HCT116 (cell line): ENCODE measurements at regions not wholly inside any gene's neighbourhood (a gene's known extent, or its start where the extent isn't known, plus 50 kb on each side); places are given as distances from the start of the nearest gene placed in this dataset.

Source experiments
- ATAC-seq: fragments of 200-7000 bp; cut with Tn5 transposase; 2 replicates; pipeline ENCODE4 v1.9.1; 2020; ENCODE audit warnings: mild to moderate bottlenecking, moderate library complexity
- BruUV-seq: library from RNA; stranded (reverse); fragments of 400-500 nt; replicated peaks from 2 replicates; lab custom pipeline; 2021; lab: Mats Ljungman, UMichigan
- CTCF ChIA-PET: fragments of 300-600 bp; sonication (Branson Sonifier 250); formaldehyde crosslinking; loops from one replicate; lab custom pipeline; 2021; ENCODE audit warnings: antibody characterized with exemption; lab: Charles Lee
- POLR2A ChIA-PET: fragments of 300-600, 350-600 bp; sonication (Branson Sonifier 250); formaldehyde crosslinking; loops from one replicate; lab custom pipeline; 2021; ENCODE audit warnings: antibody characterized with exemption; lab: Charles Lee
- RAD21 ChIA-PET, 2 experiments: fragments of 300-600 bp; sonication (Branson Sonifier 250); formaldehyde crosslinking; loops; one replicate each; lab custom pipeline; 2023; ENCODE audit warnings: low total read pairs in 2 of 2; ENCODE audit not compliant: uncharacterized antibody in 2 of 2, unreplicated experiment in 2 of 2, low non-redundant PET in 1 of 2; lab: Charles Lee
- DNase-seq: peaks from one replicate; pipeline ENCODE4 v3.0.0-alpha.2; 2010; ENCODE audit warnings: low read depth, low spot score
- H2AFZ ChIP-seq: fragments of 200-600 bp; shearing (Covaris generic), sonication (generic); 2 replicates; pipeline ENCODE4 v1.6.1; 2017; ENCODE audit warnings: low read depth, mixed run types, mixed read lengths, antibody characterized with exemption, low read length; ENCODE audit not compliant: poor library complexity, severe bottlenecking
- H3K27ac ChIP-seq: 2 replicates; pipeline ENCODE4 v1.5.1; 2012; ENCODE audit warnings: low read depth, low read length
- H3K27me3 ChIP-seq: fragments of 200-600 bp; sonication (generic); 2 replicates; pipeline ENCODE4 v1.6.1; 2016; ENCODE audit warnings: mixed run types, low read length, mixed read lengths; ENCODE audit not compliant: insufficient read depth
- H3K36me3 ChIP-seq, 2 experiments: fragments of 200-500 bp in 1 of 2; fragments of 200-600 bp in 1 of 2; sonication (Bioruptor generic) in 1 of 2; sonication (generic) in 1 of 2; 2 replicates each; pipeline versions ENCODE4 v1.5.1 to v1.6.1; 2014 to 2016; ENCODE audit warnings: low read length in 2 of 2, inconsistent platforms in 1 of 2, mixed read lengths in 1 of 2, mixed run types in 1 of 2; ENCODE audit not compliant: insufficient read depth in 2 of 2, control insufficient read depth in 1 of 2
- H3K4me1 ChIP-seq, 2 experiments: fragments of 200-600 bp in 1 of 2; sonication (generic) in 1 of 2; 2 replicates each; pipeline versions ENCODE4 v1.5.1 to v1.6.1; 2012 to 2017; ENCODE audit warnings: low read length in 2 of 2, inconsistent platforms in 1 of 2, mild to moderate bottlenecking in 1 of 2, mixed read lengths in 1 of 2, mixed run types in 1 of 2, moderate library complexity in 1 of 2; ENCODE audit not compliant: insufficient read depth in 2 of 2, control insufficient read depth in 1 of 2
- H3K4me2 ChIP-seq: fragments of 200-600 bp; sonication (generic); 2 replicates; pipeline ENCODE4 v1.6.1; 2017; ENCODE audit warnings: mixed run types, low read length, mixed read lengths
- H3K4me3 ChIP-seq, 2 experiments: fragments of 200-600 bp in 1 of 2; sonication (generic) in 1 of 2; replicated peaks in 1 of 2; 2 replicates each; pipeline ENCODE4 v1.5.1; 2011 to 2016; ENCODE audit warnings: low read length in 2 of 2, control low read depth in 1 of 2, low read depth in 1 of 2, mild to moderate bottlenecking in 1 of 2, mixed read lengths in 1 of 2, mixed run types in 1 of 2
- H3K79me2 ChIP-seq: fragments of 200-600 bp; sonication (generic); 2 replicates; pipeline ENCODE4 v1.6.1; 2017; ENCODE audit warnings: mild to moderate bottlenecking, mixed run types, low read length, moderate library complexity, mixed read lengths; ENCODE audit not compliant: insufficient read depth
- H3K9ac ChIP-seq: fragments of 200-600 bp; sonication (generic); 2 replicates; pipeline ENCODE4 v1.6.1; 2016; ENCODE audit warnings: low read length, mixed read lengths
- H3K9me2 ChIP-seq: fragments of 200-600 bp; sonication (generic), shearing (Covaris generic); 2 replicates; pipeline ENCODE4 v1.6.1; 2017; ENCODE audit warnings: mixed run types, mild to moderate bottlenecking, moderate library complexity; ENCODE audit not compliant: insufficient read depth
- H3K9me3 ChIP-seq, 2 experiments: fragments of 200-500 bp in 1 of 2; fragments of 200-600 bp in 1 of 2; sonication (Bioruptor generic) in 1 of 2; sonication (generic) in 1 of 2; 2 replicates each; pipeline ENCODE4 v1.6.1; 2014 to 2017; ENCODE audit warnings: low read length in 2 of 2, mixed read lengths in 2 of 2, inconsistent platforms in 1 of 2, low read depth in 1 of 2, mild to moderate bottlenecking in 1 of 2, mixed run types in 1 of 2, moderate library complexity in 1 of 2; ENCODE audit not compliant: control insufficient read depth in 1 of 2, insufficient read depth in 1 of 2
- H4K20me1 ChIP-seq: fragments of 200-600 bp; sonication (generic), shearing (Covaris generic); 2 replicates; pipeline ENCODE4 v1.6.1; 2017; ENCODE audit warnings: mixed run types, mild to moderate bottlenecking, moderate library complexity; ENCODE audit not compliant: insufficient read depth
- CTCF ChIP-seq, 3 experiments: fragments of 200-600 bp in 1 of 3; sonication (generic) in 1 of 3; IDR thresholded peaks in 2 of 3; conservative IDR thresholded peaks in 1 of 3; 2 replicates each; pipeline ENCODE4 v1.5.1; 2012 to 2017; ENCODE audit warnings: low read depth in 2 of 3, low read length in 2 of 3, antibody characterized with exemption in 1 of 3, borderline replicate concordance in 1 of 3, control low read depth in 1 of 3, mild to moderate bottlenecking in 1 of 3, mixed read lengths in 1 of 3, mixed run types in 1 of 3, moderate library complexity in 1 of 3; ENCODE audit not compliant: insufficient read depth in 1 of 3
- EZH2 ChIP-seq: fragments of 200-600 bp; sonication (generic); IDR thresholded peaks from 2 replicates; pipeline ENCODE4 v1.6.1; 2017; ENCODE audit warnings: antibody characterized with exemption, mixed run types
- EZH2phosphoT487 ChIP-seq: fragments of 200-600 bp; IDR thresholded peaks from 2 replicates; pipeline ENCODE4 v1.6.1; 2018; ENCODE audit warnings: antibody characterized with exemption, borderline replicate concordance
- RAD21 ChIP-seq: IDR thresholded peaks from 2 replicates; pipeline ENCODE4 v1.6.1; 2012; ENCODE audit warnings: low read depth, mild to moderate bottlenecking
- REST ChIP-seq: IDR thresholded peaks from 2 replicates; pipeline ENCODE4 v1.6.1; 2012; ENCODE audit warnings: low read depth
- SIN3A ChIP-seq: IDR thresholded peaks from 2 replicates; pipeline ENCODE4 v1.6.1; 2012; ENCODE audit warnings: low read depth
- SRF ChIP-seq: IDR thresholded peaks from 2 replicates; pipeline ENCODE4 v1.6.1; 2012; ENCODE audit warnings: low read depth
- TCF7L2 ChIP-seq: IDR thresholded peaks from 2 replicates; pipeline ENCODE4 v1.7.0; 2011; ENCODE audit warnings: borderline replicate concordance, inconsistent platforms; ENCODE audit not compliant: insufficient read depth, insufficient read length; ENCODE audit errors: extremely low read depth
- ZFX ChIP-seq: fragments of 450-650 bp; IDR thresholded peaks from 2 replicates; pipeline ENCODE4 v1.6.1; 2017
- ZNF274 ChIP-seq: fragments of 200-500 bp; sonication (Bioruptor generic); IDR thresholded peaks from 2 replicates; pipeline ENCODE4 v1.6.1; 2014; ENCODE audit warnings: mild to moderate bottlenecking, low read depth, low read length, inconsistent platforms
- intact Hi-C: fragments of 100-400 bp; cut with micrococcal nuclease; formaldehyde crosslinking; loops from 2 replicates; pipeline ENCODE4 v1.10.0; 2022

DNA sequence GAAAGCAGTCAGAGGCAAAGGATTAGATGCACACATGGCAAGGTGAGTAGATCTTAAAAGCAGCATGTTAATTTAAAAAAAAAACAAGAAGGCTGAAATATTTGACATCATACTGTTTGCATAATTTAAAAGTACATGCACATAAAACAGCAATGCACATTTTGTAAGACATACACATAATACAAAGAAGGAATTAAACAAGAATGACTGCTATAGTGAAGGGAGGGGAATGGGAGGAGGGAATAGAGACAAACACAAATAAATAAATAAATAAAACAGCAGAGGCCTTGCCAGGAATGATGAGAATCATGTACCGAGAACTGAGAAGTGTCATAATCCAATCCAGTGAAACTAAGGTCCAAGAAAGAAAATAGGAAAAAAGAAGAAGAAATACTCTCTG lies 486.2 kb upstream of the API5 start:
- no peak overlapping the region for H3K9ac ChIP-seq
- no peak for TF ChIP-seq TCF7L2
- TF ChIP-seq SRF = no peak
- TF ChIP-seq ZFX = no peak
- TF ChIP-seq EZH2 = no peak
- TF ChIP-seq ZNF274 = no peak
- TF ChIP-seq, all 23 proteins: peak for 0
- BruUV-seq = no TSS peak
- no peak for ATAC-seq
- Histone ChIP-seq H3K9me3 (peaks cover 3 to 4% of the 10 kb centered on the region in 2 experiments; a peak in 2 of 4 replicates), H3K27ac (no peak overlapping the region), H3K4me1 (no peaks in the 10 kb centered on the region), H3K36me3 (no peaks in the 10 kb centered on the region), H4K20me1 (no peaks in the 10 kb centered on the region), H2AFZ (no peak overlapping the region), H3K4me2 (no peak overlapping the region), H3K4me3 (no peak overlapping the region), H3K9me2 (no peaks in the 10 kb centered on the region), H3K79me2 (no peaks in the 10 kb centered on the region), H3K27me3 (no peaks in the 10 kb centered on the region)
- POLR2A ChIA-PET = no interaction called here
- CTCF ChIA-PET = no interaction called here
- DNase-seq = no peak
- intact Hi-C loops = no loop called here
- RAD21 ChIA-PET = no interaction called here

- Histone ChIP-seq H3K9ac (no peak overlapping the region), H3K27me3 (no peaks in the 10 kb centered on the region), H3K9me2 (no peaks in the 10 kb centered on the region), H3K4me1 (no peaks in the 10 kb centered on the region), H3K79me2 (no peaks in the 10 kb centered on the region), H3K9me3 (peaks cover 9 to 15% of the 10 kb centered on the region in 2 experiments; a peak in 2 of 4 replicates), H3K36me3 (no peaks in the 10 kb centered on the region), H3K4me3 (no peak overlapping the region), H3K4me2 (no peak overlapping the region), H3K27ac (no peak overlapping the region), H2AFZ (no peak overlapping the region), H4K20me1 (no peaks in the 10 kb centered on the region)
- ATAC-seq (no peak), DNase-seq (no peak)
- TF ChIP-seq SRF = no peak
- TF ChIP-seq CTCF (IDR thresholded peaks at IDR 0.05 in 2 of 3, conservative IDR thresholded peaks at IDR 0.05 in 1 of 3; ENCODE audit: borderline replicate concordance in 1 of 3, insufficient read depth in 1 of 3, low read depth in 2 of 3, low read length in 2 of 3) = no peak
- no peak for TF ChIP-seq TCF7L2
- no peak for TF ChIP-seq EZH2phosphoT487
- TF ChIP-seq SIN3A = no peak
- no peak for TF ChIP-seq REST
- TF ChIP-seq ZFX = no peak
- no peak for TF ChIP-seq RAD21
- TF ChIP-seq ZNF274 = no peak
- intact Hi-C loops = no loop called here
- ChIA-PET RAD21 (no interaction called here), CTCF (no interaction called here), POLR2A (no interaction called here)
- no TSS peak for BruUV-seq
Measured at GRCh38 chr11:42827845-42828244, 484.0 kb upstream of the API5 start.
